PFSK-1 (cell line): ENCODE measurements at regions not wholly inside any gene's neighbourhood (a gene's known extent, or its start where the extent isn't known, plus 50 kb on each side); places are given as distances from the start of the nearest gene placed in this dataset.

Source experiments
- FOXP2 ChIP-seq: optimal IDR thresholded peaks from 2 replicates; pipeline ENCODE3; 2011; ENCODE audit warnings: borderline replicate concordance, control low read depth, inconsistent platforms; ENCODE audit not compliant: insufficient read depth; ENCODE audit errors: extremely low read length, extremely low read depth
- POLR2AphosphoS5 ChIP-seq: IDR thresholded peaks from 2 replicates; pipeline ENCODE4 v1.6.1; 2012; ENCODE audit warnings: low read depth, mild to moderate bottlenecking, control low read depth, low read length, moderate library complexity
- REST ChIP-seq, 2 experiments: IDR thresholded peaks; 2 replicates each; pipeline versions ENCODE4 v1.6.1 to v1.8.0; 2011 to 2012; ENCODE audit warnings: low read depth in 2 of 2, low read length in 2 of 2, control low read depth in 1 of 2, inconsistent platforms in 1 of 2, mild to moderate bottlenecking in 1 of 2, moderate library complexity in 1 of 2; ENCODE audit not compliant: insufficient read depth in 1 of 2
- SIN3A ChIP-seq: IDR thresholded peaks from 2 replicates; pipeline ENCODE4 v1.6.1; 2012; ENCODE audit warnings: mild to moderate bottlenecking, low read length, moderate library complexity, borderline replicate concordance; ENCODE audit not compliant: insufficient read depth
- TAF1 ChIP-seq: IDR thresholded peaks from 2 replicates; pipeline ENCODE4 v1.6.1; 2012; ENCODE audit warnings: low read length, control low read depth, borderline replicate concordance; ENCODE audit not compliant: insufficient read depth

GRCh38 chr4:4659871-4660651, 118.2 kb upstream of the STX18 start:
- peak; percentile 73 for TF ChIP-seq FOXP2
- TF ChIP-seq SIN3A, result no peak
- peak in 1 of 2 experiments; percentile 65; a peak in 2 of 4 replicates for TF ChIP-seq REST (IDR thresholded peaks at IDR 0.05; ENCODE audit: insufficient read depth in 1 of 2, low read depth in 2 of 2, low read length in 2 of 2)
- TF ChIP-seq POLR2AphosphoS5, result no peak
- no peak for TF ChIP-seq TAF1

DNA sequence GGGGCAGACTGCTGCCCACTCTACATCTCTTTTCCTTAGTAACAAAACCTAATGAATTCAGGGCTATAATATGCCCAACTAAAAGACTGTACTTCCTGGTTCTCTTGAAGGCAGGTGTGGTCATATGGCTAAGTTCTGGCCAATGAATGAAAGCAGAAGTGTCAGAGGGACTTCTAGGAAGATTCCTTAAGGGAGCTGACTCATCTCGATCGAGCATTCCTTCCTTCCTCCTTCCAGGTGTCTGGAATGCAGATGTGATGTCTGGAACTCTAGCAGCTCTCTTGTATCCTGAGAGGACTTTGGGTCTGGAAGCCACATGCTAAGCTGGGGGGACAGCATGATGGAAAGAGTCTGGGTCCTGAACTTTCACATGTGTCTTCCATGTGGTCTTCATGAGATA, 116.2 kb upstream of the STX18 start:
- TF ChIP-seq POLR2AphosphoS5, result no peak
- no peak for TF ChIP-seq TAF1
- TF ChIP-seq FOXP2, result no peak
- no peak for TF ChIP-seq SIN3A
- TF ChIP-seq REST (IDR thresholded peaks at IDR 0.05; ENCODE audit: insufficient read depth in 1 of 2, low read depth in 2 of 2, low read length in 2 of 2), result no peak

DNA sequence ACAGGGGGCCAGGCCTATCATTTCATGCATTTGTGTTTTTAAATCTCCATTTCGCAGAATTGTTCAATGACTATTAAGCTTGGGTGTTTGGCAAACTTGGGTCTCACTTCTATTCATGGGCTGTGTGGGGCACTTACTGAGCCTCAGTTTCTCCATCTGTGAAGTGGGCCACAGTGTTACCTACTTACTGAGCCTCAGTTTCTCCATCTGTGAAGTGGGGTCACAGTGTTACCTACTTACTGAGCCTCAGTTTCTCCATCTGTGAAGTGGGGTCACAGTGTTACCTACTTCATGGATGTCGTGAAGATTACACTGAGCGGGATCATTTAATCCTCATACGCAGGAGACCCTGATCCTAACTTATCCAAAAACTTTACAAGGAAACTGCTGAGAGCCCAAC, 115.1 kb upstream of the STX18 start:
- TF ChIP-seq FOXP2 (no peak), POLR2AphosphoS5 (no peak), SIN3A (no peak), REST (IDR thresholded peaks at IDR 0.05; ENCODE audit: insufficient read depth in 1 of 2, low read depth in 2 of 2, low read length in 2 of 2) (no peak), TAF1 (no peak)

DNA sequence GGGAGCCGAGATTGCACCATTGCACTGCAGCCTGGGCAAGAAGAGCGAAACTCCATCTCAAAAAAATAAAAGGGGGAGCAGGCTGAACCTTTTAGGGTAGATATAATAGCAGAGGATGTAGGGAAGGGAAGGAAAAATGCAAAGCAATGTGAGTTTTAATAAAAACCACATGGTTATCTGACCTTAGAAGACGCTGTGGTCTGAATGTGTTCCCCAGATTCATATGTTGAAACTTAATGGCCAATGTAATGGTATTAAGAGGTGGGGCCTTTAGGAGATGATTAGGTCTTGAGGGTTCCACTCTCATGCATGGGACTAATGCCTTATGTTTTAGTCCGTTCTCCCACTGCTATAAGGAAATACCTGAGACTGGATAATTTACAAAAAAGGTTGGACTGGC, 114.1 kb upstream of the STX18 start:
- TF ChIP-seq TAF1 (no peak), FOXP2 (no peak), REST (IDR thresholded peaks at IDR 0.05; ENCODE audit: insufficient read depth in 1 of 2, low read depth in 2 of 2, low read length in 2 of 2) (no peak), POLR2AphosphoS5 (no peak), SIN3A (no peak)

GRCh38 chr4:4655011-4655410, 113.2 kb upstream of the STX18 start:
- TF ChIP-seq SIN3A (no peak), FOXP2 (no peak), TAF1 (no peak), POLR2AphosphoS5 (no peak), REST (IDR thresholded peaks at IDR 0.05; ENCODE audit: insufficient read depth in 1 of 2, low read depth in 2 of 2, low read length in 2 of 2) (no peak)
